Astrocyte of the cerebellum (primary cell): ENCODE measurements at regions not wholly inside any gene's neighbourhood (a gene's known extent, or its start where the extent isn't known, plus 50 kb on each side); places are given as distances from the start of the nearest gene placed in this dataset.

Experiments used
- DNase-seq: peaks from one replicate; pipeline ENCODE4 v3.0.0-alpha.2; 2011; ENCODE audit warnings: low read depth
- H3K4me3 ChIP-seq: 2 replicates; pipeline ENCODE4 v1.5.1; 2011; ENCODE audit warnings: mild to moderate bottlenecking, low read depth, low read length, moderate library complexity
- CTCF ChIP-seq: IDR thresholded peaks from 2 replicates; pipeline ENCODE4 v1.5.1; 2012; ENCODE audit warnings: low read length, low read depth, moderate library complexity, mild to moderate bottlenecking; ENCODE audit errors: missing control alignments
- in situ Hi-C: cut with HindIII; loops from 2 replicates; pipeline ENCODE4 v1.10.0; 2017; ENCODE audit warnings: low sequenced_read_pairs

- in situ Hi-C loops = no loop called here
- H3K4me3 ChIP-seq = no peak overlapping the region
- TF ChIP-seq CTCF = no peak
- no peak for DNase-seq
Observed at GRCh38 chr14:81811705-81812269, 278.1 kb upstream of the SEL1L start.

- in situ Hi-C loops = no loop called here
- TF ChIP-seq CTCF = no peak
- H3K4me3 ChIP-seq = no peak overlapping the region
- DNase-seq = no peak
Observed at GRCh38 chr14:81818271-81818670, 284.6 kb upstream of the SEL1L start.

GRCh38 chr14:81819344-81819743 lies 285.7 kb upstream of the SEL1L start:
- in situ Hi-C loops = no loop called here
- H3K4me3 ChIP-seq = no peak overlapping the region
- no peak for DNase-seq
- TF ChIP-seq CTCF = no peak

GRCh38 chr14:81819910-81820309 lies 286.3 kb upstream of the SEL1L start:
- TF ChIP-seq CTCF = no peak
- H3K4me3 ChIP-seq = no peak overlapping the region
- in situ Hi-C loops = no loop called here
- DNase-seq = no peak

- H3K4me3 ChIP-seq = no peak overlapping the region
- no peak for TF ChIP-seq CTCF
- in situ Hi-C loops = no loop called here
- no peak for DNase-seq
Observed at GRCh38 chr14:81826081-81826480, 292.4 kb upstream of the SEL1L start.

- TF ChIP-seq CTCF = no peak
- H3K4me3 ChIP-seq = no peak overlapping the region
- DNase-seq = no peak
- in situ Hi-C loops = no loop called here
Observed at GRCh38 chr14:81829447-81829846, 295.8 kb upstream of the SEL1L start.
